ENCODE measurements at regions not wholly inside any gene's neighbourhood (a gene's known extent, or its start where the extent isn't known, plus 50 kb on each side); places are given as distances from the start of the nearest gene placed in this dataset.

GRCh38 chr6:159642995-159643394 lies 50.0 kb downstream of the SOD2 start:
- no peak for ATAC-seq (ENCODE audit: insufficient read depth, low FRiP score)
- 92 to 94% methylated on average over 7 of the region's 7 CpGs for WGBS, 2 donors
- Histone ChIP-seq H3K27ac (ENCODE audit: low read depth in 1 of 2, low read length in 1 of 2) (no peak overlapping the region), H3K36me3 (ENCODE audit: control insufficient read depth in 4 of 4, insufficient read depth in 4 of 4, low read length in 4 of 4) (peaks cover 0 to 2% (median 0%) of the 10 kb centered on the region in 4 donors), H3K9me3 (ENCODE audit: control insufficient read depth in 4 of 4, insufficient read depth in 3 of 4, low read length in 3 of 4) (no peaks in the 10 kb centered on the region), H3K4me1 (ENCODE audit: control insufficient read depth in 5 of 5, insufficient read depth in 5 of 5, low read length in 5 of 5) (no peaks in the 10 kb centered on the region), H3K27me3 (ENCODE audit: control insufficient read depth in 3 of 3, insufficient read depth in 3 of 3, low read length in 2 of 3) (no peaks in the 10 kb centered on the region), H3K4me3 (no peak overlapping the region), H3K9ac (ENCODE audit: insufficient read depth in 1 of 2, low read length in 2 of 2) (no peak overlapping the region)
- DNase-seq, result no peak
- TF ChIP-seq CTCF (IDR thresholded peaks at IDR 0.05; ENCODE audit: control extremely low read depth, extremely low read depth), result no peak

DNA sequence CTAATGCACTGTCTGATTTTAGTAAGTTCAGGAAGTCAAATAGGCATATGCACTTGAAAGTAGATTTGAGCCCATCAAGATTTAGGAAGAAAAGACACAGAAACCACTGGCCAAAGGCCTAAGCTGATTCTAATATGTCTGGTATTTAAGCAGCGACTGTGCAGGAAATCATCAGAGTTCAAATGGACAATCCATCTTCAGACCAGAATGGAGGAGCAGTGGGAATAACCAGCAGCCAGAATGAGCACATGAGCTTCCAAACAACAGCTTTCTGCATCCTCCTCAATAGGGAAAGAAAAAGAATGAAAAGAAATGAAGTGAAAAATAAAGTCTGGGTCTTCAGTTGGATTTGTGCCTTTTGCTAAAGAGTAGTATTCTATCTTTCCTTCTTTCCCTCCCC lies 50.6 kb downstream of the SOD2 start:
- no peaks in the 10 kb centered on the region for H3K4me1 ChIP-seq (ENCODE audit: control insufficient read depth in 5 of 5, insufficient read depth in 5 of 5, low read length in 5 of 5)
- H3K9ac ChIP-seq (ENCODE audit: insufficient read depth in 1 of 2, low read length in 2 of 2), result no peak overlapping the region
- H3K27ac ChIP-seq (ENCODE audit: low read depth in 1 of 2, low read length in 1 of 2), result no peak overlapping the region
- no peak for TF ChIP-seq CTCF (IDR thresholded peaks at IDR 0.05; ENCODE audit: control extremely low read depth, extremely low read depth)
- no peak for ATAC-seq (ENCODE audit: insufficient read depth, low FRiP score)
- peaks cover 0 to 2% (median 0%) of the 10 kb centered on the region in 4 donors for H3K36me3 ChIP-seq (ENCODE audit: control insufficient read depth in 4 of 4, insufficient read depth in 4 of 4, low read length in 4 of 4)
- H3K4me3 ChIP-seq, result no peak overlapping the region
- H3K9me3 ChIP-seq (ENCODE audit: control insufficient read depth in 4 of 4, insufficient read depth in 3 of 4, low read length in 3 of 4), result no peaks in the 10 kb centered on the region
- no peak for DNase-seq
- no peaks in the 10 kb centered on the region for H3K27me3 ChIP-seq (ENCODE audit: control insufficient read depth in 3 of 3, insufficient read depth in 3 of 3, low read length in 2 of 3)
- 83% methylated on average over 1 of the region's 1 CpG for WGBS, 2 donors

GRCh38 chr6:159640722-159641482 lies 52.1 kb downstream of the SOD2 start:
- no peak for TF ChIP-seq CTCF (IDR thresholded peaks at IDR 0.05; ENCODE audit: control extremely low read depth, extremely low read depth)
- ATAC-seq (ENCODE audit: insufficient read depth, low FRiP score), result no peak
- WGBS, 2 donors, result 94 to 97% methylated on average over 6 of the region's 6 CpGs

More at GRCh38 chr6:159640722-159641482, 52.1 kb downstream of the SOD2 start:
- no peak for DNase-seq
- H3K4me1 ChIP-seq (ENCODE audit: control insufficient read depth in 5 of 5, insufficient read depth in 5 of 5, low read length in 5 of 5), result no peaks in the 10 kb centered on the region
- peaks cover 0 to 2% (median 0%) of the 10 kb centered on the region in 4 donors for H3K36me3 ChIP-seq (ENCODE audit: control insufficient read depth in 4 of 4, insufficient read depth in 4 of 4, low read length in 4 of 4)
- H3K27ac ChIP-seq (ENCODE audit: low read depth in 1 of 2, low read length in 1 of 2), result no peak overlapping the region
- no peak overlapping the region for H3K9ac ChIP-seq (ENCODE audit: insufficient read depth in 1 of 2, low read length in 2 of 2)
- H3K9me3 ChIP-seq (ENCODE audit: control insufficient read depth in 4 of 4, insufficient read depth in 3 of 4, low read length in 3 of 4), result no peaks in the 10 kb centered on the region
- H3K4me3 ChIP-seq, result no peak overlapping the region
- H3K27me3 ChIP-seq (ENCODE audit: control insufficient read depth in 3 of 3, insufficient read depth in 3 of 3, low read length in 2 of 3), result no peaks in the 10 kb centered on the region

All from lung (tissue), 11 donors.